GM12875 (cell line): ENCODE measurements at regions not wholly inside any gene's neighbourhood (a gene's known extent, or its start where the extent isn't known, plus 50 kb on each side); places are given as distances from the start of the nearest gene placed in this dataset.

ENCODE experiments used
- H3K4me3 ChIP-seq: one replicate; pipeline ENCODE4 v1.5.1; 2011; ENCODE audit warnings: low read depth, low read length, control low read depth
- TF ChIP-seq, protein P1 (sequence below): IDR thresholded peaks from 2 replicates; pipeline ENCODE4 v1.5.1; 2011; ENCODE audit warnings: low read depth, mild to moderate bottlenecking, control low read depth, inconsistent platforms, low read length, moderate library complexity, borderline replicate concordance; ENCODE audit not compliant: insufficient read depth

GRCh38 chrX:150161193-150161592, 201.9 kb upstream of the MAMLD1 start:
- TF ChIP-seq, protein P1, sequence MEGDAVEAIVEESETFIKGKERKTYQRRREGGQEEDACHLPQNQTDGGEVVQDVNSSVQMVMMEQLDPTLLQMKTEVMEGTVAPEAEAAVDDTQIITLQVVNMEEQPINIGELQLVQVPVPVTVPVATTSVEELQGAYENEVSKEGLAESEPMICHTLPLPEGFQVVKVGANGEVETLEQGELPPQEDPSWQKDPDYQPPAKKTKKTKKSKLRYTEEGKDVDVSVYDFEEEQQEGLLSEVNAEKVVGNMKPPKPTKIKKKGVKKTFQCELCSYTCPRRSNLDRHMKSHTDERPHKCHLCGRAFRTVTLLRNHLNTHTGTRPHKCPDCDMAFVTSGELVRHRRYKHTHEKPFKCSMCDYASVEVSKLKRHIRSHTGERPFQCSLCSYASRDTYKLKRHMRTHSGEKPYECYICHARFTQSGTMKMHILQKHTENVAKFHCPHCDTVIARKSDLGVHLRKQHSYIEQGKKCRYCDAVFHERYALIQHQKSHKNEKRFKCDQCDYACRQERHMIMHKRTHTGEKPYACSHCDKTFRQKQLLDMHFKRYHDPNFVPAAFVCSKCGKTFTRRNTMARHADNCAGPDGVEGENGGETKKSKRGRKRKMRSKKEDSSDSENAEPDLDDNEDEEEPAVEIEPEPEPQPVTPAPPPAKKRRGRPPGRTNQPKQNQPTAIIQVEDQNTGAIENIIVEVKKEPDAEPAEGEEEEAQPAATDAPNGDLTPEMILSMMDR, result no peak
- no peak overlapping the region for H3K4me3 ChIP-seq

- H3K4me3 ChIP-seq, result no peak overlapping the region
- TF ChIP-seq, protein P1, result no peak
These were observed 201.0 kb upstream of the MAMLD1 start for GRCh38 chrX:150162141-150162540.

DNA sequence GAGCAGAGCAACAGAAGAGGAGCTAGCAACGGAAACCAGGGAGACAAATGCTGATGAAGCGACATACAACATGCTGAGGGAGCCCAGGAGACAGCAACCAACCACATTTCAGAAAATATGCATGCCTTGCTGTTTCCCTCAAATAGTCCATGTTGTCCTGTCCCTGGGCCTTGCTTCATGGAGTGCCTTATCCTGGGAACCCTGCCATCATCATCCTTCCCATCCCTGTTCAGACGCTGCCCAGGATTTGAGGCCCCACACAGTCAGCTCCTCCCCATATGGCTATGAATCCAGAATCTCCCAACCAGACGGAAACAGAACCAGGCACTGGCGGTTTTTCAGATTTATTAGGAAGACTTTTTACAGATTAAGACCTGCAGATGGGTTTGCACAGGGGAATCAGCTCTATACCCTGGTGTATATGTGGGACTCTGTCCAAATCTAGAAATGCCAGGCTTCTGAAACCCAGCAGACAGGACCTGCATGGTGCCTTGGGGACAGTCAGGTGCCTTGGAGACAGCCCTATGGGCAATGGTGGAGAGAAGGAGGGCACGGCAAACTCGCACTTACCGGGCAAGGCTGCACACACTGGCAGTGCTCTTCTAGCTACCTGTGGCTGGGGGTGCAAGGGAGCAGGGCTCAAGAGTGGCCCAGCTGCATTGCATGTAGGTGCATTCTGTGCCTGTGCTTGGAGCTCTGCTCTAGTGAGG, 199.7 kb upstream of the MAMLD1 start:
- TF ChIP-seq, protein P1, result no peak
- no peak overlapping the region for H3K4me3 ChIP-seq

DNA sequence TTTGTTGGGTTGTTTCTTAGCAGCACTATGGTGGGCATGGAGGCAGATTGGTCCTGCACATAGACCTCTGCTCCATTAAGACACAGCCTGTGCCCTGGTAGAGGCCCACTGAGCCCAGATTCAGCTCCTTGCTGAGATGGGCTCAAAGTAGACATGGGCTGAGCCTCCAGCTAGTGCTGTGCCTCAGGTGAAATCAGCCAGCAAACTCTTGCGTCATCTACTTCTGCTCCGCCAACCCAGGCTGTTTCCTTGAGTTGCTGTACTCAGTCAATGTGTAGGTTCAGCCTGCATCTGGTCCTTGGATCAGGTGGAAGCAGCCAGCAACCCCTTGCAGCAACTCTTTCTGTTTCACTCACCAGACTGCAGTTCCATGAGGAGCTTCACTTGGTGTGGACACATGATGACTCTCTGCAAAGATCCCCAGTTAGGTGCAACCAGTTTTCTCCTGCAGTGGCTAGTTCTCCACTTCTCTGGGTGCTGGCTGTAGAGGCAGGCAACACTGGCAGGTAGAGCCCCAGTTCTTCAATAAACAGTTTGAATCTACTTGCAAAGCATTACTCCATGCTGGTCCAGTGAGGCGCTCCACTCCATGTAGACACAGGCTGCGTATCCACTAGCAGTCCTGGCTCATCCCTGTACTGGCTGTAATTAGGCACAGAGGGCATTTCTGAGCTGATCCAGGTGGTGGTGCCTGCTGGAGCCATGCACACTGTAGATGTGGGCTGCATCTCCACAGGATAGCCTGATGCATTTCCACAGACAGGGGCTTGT, 199.0 kb upstream of the MAMLD1 start:
- TF ChIP-seq, protein P1, result no peak

DNA sequence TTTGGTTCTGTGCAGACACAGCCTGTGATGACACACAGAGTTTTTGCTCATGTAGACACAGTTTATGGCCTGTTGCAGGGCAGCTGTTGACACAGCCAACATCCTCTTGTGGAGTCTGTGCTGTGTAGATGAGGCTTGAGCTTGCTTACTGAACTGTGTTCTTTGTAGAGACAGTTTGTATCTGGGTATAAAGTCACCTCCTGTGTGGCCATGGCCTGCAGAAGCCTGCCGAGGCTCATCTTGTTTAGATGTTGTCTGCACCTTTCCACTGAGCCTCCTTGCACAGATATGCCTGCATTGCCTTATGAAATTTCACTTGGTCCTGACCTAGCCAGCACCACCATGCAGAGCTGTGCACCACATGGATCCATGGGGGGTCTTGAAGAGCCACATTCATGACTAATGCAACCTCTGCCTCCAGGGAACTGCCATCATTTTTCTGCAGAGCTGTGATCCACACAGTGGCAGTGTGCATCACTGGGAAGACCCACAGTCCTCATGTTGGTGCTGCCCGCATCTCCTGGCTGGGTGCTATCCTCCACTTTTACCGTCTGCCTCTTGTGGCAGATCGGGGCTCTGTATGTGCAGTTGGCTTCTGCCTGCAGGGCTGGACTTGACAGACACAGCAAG, 198.0 kb upstream of the MAMLD1 start:
- no peak overlapping the region for H3K4me3 ChIP-seq
- TF ChIP-seq, protein P1, result no peak

More for the DNA sequence above, 199.0 kb upstream of the MAMLD1 start:
- no peak overlapping the region for H3K4me3 ChIP-seq

GRCh38 chrX:150165776-150166610, 197.1 kb upstream of the MAMLD1 start:
- no peak overlapping the region for H3K4me3 ChIP-seq
- TF ChIP-seq, protein P1, result no peak
